Colonic mucosa (tissue), 4 donors: ENCODE measurements at regions not wholly inside any gene's neighbourhood (a gene's known extent, or its start where the extent isn't known, plus 50 kb on each side); places are given as distances from the start of the nearest gene placed in this dataset.

Source experiments
- DNase-seq: peaks from one replicate; pipeline ENCODE4 v3.0.0-alpha.2; 2020
- H3K27ac ChIP-seq: fragments of 200-600 bp; one replicate; pipeline ENCODE4 v1.8.0; 2021
- H3K27me3 ChIP-seq: fragments of 200-600 bp; one replicate; pipeline ENCODE4 v1.8.0; 2021
- H3K36me3 ChIP-seq: fragments of 200-600 bp; one replicate; pipeline ENCODE4 v1.8.0; 2021
- H3K4me1 ChIP-seq: fragments of 200-600 bp; one replicate; pipeline ENCODE4 v1.8.0; 2021; ENCODE audit warnings: mild to moderate bottlenecking
- H3K4me3 ChIP-seq: fragments of 200-600 bp; one replicate; pipeline ENCODE4 v1.8.0; 2021
- H3K9ac ChIP-seq, 2 donors: one replicate each; pipeline ENCODE4 v1.7.0; 2013; ENCODE audit warnings: control low read depth in 2 of 2, low read depth in 2 of 2, low read length in 2 of 2
- H3K9me3 ChIP-seq: fragments of 200-600 bp; one replicate; pipeline ENCODE4 v1.8.0; 2021
- CTCF ChIP-seq: fragments of 200-600 bp; IDR thresholded peaks from one replicate; pipeline ENCODE4 v1.8.0; 2022; ENCODE audit warnings: antibody characterized with exemption, mild to moderate bottlenecking
- intact Hi-C: fragments of 100-400 bp; cut with DNase I; formaldehyde crosslinking; loops from one replicate; pipeline ENCODE4 v1.14.1; 2022
- donor health status: healthy.
- donor health status: DM: no; HTN: no; CAD: no.
- donor health status: DM: no; HTN: no; CAD: no.

GRCh38 chr22:27135031-27135981 is 477.9 kb downstream of the MIAT start:
- Histone ChIP-seq H3K36me3 (no peaks in the 10 kb centered on the region), H3K27me3 (no peaks in the 10 kb centered on the region), H3K27ac (no peak overlapping the region), H3K4me3 (no peak overlapping the region), H3K4me1 (no peaks in the 10 kb centered on the region), H3K9me3 (no peaks in the 10 kb centered on the region), H3K9ac (no peak overlapping the region)
- TF ChIP-seq CTCF, result no peak
- intact Hi-C loops, result no loop called here
- DNase-seq, result no peak

- no peaks in the 10 kb centered on the region for H3K36me3 ChIP-seq
- H3K9ac ChIP-seq, result no peak overlapping the region
- intact Hi-C loops, result no loop called here
- H3K4me1 ChIP-seq, result no peaks in the 10 kb centered on the region
- no peak for TF ChIP-seq CTCF
- H3K9me3 ChIP-seq, result no peaks in the 10 kb centered on the region
- no peak overlapping the region for H3K27ac ChIP-seq
- no peak for DNase-seq
- no peaks in the 10 kb centered on the region for H3K27me3 ChIP-seq
- H3K4me3 ChIP-seq, result no peak overlapping the region
Observed at GRCh38 chr22:27136596-27136995, 479.2 kb downstream of the MIAT start.

GRCh38 chr22:27137871-27138337 is 480.5 kb downstream of the MIAT start:
- intact Hi-C loops, result no loop called here
- Histone ChIP-seq H3K36me3 (no peaks in the 10 kb centered on the region), H3K27ac (no peak overlapping the region), H3K4me3 (no peak overlapping the region), H3K27me3 (no peaks in the 10 kb centered on the region), H3K9me3 (no peaks in the 10 kb centered on the region), H3K4me1 (no peaks in the 10 kb centered on the region), H3K9ac (no peak overlapping the region)
- TF ChIP-seq CTCF, result no peak
- no peak for DNase-seq

- H3K27ac ChIP-seq, result no peak overlapping the region
- no peak for DNase-seq
- H3K4me3 ChIP-seq, result no peak overlapping the region
- H3K36me3 ChIP-seq, result no peaks in the 10 kb centered on the region
- no peak for TF ChIP-seq CTCF
- no peaks in the 10 kb centered on the region for H3K9me3 ChIP-seq
- H3K27me3 ChIP-seq, result no peaks in the 10 kb centered on the region
- intact Hi-C loops, result no loop called here
- H3K9ac ChIP-seq, result no peak overlapping the region
- H3K4me1 ChIP-seq, result no peaks in the 10 kb centered on the region
Observed at GRCh38 chr22:27138471-27138870, 481.1 kb downstream of the MIAT start.

- Histone ChIP-seq H3K27me3 (no peaks in the 10 kb centered on the region), H3K9me3 (no peaks in the 10 kb centered on the region), H3K4me1 (no peaks in the 10 kb centered on the region), H3K4me3 (no peak overlapping the region), H3K27ac (no peak overlapping the region), H3K36me3 (no peaks in the 10 kb centered on the region), H3K9ac (no peak overlapping the region)
- intact Hi-C loops, result no loop called here
- no peak for TF ChIP-seq CTCF
- no peak for DNase-seq
Observed at GRCh38 chr22:27139935-27140511, 482.6 kb downstream of the MIAT start.
